Superior temporal gyrus (tissue), 1 donor: ENCODE measurements at regions not wholly inside any gene's neighbourhood (a gene's known extent, or its start where the extent isn't known, plus 50 kb on each side); places are given as distances from the start of the nearest gene placed in this dataset.

ENCODE experiments used
- DNase-seq: peaks from one replicate; pipeline ENCODE4 v3.0.0-alpha.2; 2016; ENCODE audit errors: extremely low spot score

- no peak for DNase-seq
Measured at GRCh38 chr2:65744477-65745200, 312.2 kb upstream of the SPRED2 start.

- no peak for DNase-seq
Measured at GRCh38 chr2:65742977-65743376, 310.6 kb upstream of the SPRED2 start.

GRCh38 chr2:65739927-65740326 lies 307.5 kb upstream of the SPRED2 start:
- no peak for DNase-seq

GRCh38 chr2:65737452-65738011 lies 305.1 kb upstream of the SPRED2 start:
- no peak for DNase-seq

- no peak for DNase-seq
Measured at GRCh38 chr2:65731476-65731875, 299.1 kb upstream of the SPRED2 start.

GRCh38 chr2:65730186-65730585 lies 297.8 kb upstream of the SPRED2 start:
- no peak for DNase-seq

- no peak for DNase-seq
Measured at GRCh38 chr2:65729246-65729645, 296.8 kb upstream of the SPRED2 start.

- DNase-seq, result no peak
Measured at GRCh38 chr2:65728477-65729180, 296.2 kb upstream of the SPRED2 start.

GRCh38 chr2:65727816-65728215 lies 295.4 kb upstream of the SPRED2 start:
- DNase-seq, result no peak

GRCh38 chr2:65727381-65727780 lies 295.0 kb upstream of the SPRED2 start:
- no peak for DNase-seq

- DNase-seq, result no peak
Measured at GRCh38 chr2:65724752-65725151, 292.4 kb upstream of the SPRED2 start.

- no peak for DNase-seq
Measured at GRCh38 chr2:65724336-65724735, 291.9 kb upstream of the SPRED2 start.

- DNase-seq, result no peak
Measured at GRCh38 chr2:65722028-65722778, 289.8 kb upstream of the SPRED2 start.

- no peak for DNase-seq
Measured at GRCh38 chr2:65716698-65717097, 284.3 kb upstream of the SPRED2 start.

GRCh38 chr2:65715323-65715722 lies 282.9 kb upstream of the SPRED2 start:
- no peak for DNase-seq

- no peak for DNase-seq
Measured at GRCh38 chr2:65714866-65715265, 282.5 kb upstream of the SPRED2 start.

- DNase-seq, result no peak
Measured at GRCh38 chr2:65711863-65712262, 279.5 kb upstream of the SPRED2 start.

- no peak for DNase-seq
Measured at GRCh38 chr2:65710779-65711295, 278.4 kb upstream of the SPRED2 start.

- DNase-seq, result no peak
Measured at GRCh38 chr2:65710356-65710755, 278.0 kb upstream of the SPRED2 start.

- DNase-seq, result no peak
Measured at GRCh38 chr2:65708086-65708485, 275.7 kb upstream of the SPRED2 start.

- no peak for DNase-seq
Measured at GRCh38 chr2:65706411-65706810, 274.0 kb upstream of the SPRED2 start.

GRCh38 chr2:65701191-65701590 lies 268.8 kb upstream of the SPRED2 start:
- no peak for DNase-seq
